ENCODE measurements at regions not wholly inside any gene's neighbourhood (a gene's known extent, or its start where the extent isn't known, plus 50 kb on each side); places are given as distances from the start of the nearest gene placed in this dataset.

DNA sequence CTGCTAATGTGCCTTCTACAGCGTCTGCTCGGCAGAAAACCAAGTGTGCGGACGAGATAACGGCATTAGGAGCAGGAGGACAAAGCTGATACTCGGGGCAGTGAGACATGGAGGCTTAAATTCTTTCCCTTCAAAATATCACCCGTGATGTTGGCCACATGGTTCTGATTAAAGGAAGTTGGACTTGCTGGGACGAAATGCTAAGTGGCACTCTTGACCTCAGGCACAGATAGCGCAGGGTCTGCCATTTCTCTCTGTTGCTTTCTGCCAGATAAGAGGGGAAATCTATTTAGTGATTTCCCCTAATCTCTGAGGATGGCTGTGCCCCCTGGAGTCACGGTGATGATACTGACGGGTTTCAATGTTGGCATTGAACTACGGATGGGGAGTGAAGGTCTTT is 509.6 kb upstream of the EEF2KMT start:
- no peak for DNase-seq

GRCh38 chr16:5605404-5605803 is 507.8 kb upstream of the EEF2KMT start:
- DNase-seq = no peak

DNA sequence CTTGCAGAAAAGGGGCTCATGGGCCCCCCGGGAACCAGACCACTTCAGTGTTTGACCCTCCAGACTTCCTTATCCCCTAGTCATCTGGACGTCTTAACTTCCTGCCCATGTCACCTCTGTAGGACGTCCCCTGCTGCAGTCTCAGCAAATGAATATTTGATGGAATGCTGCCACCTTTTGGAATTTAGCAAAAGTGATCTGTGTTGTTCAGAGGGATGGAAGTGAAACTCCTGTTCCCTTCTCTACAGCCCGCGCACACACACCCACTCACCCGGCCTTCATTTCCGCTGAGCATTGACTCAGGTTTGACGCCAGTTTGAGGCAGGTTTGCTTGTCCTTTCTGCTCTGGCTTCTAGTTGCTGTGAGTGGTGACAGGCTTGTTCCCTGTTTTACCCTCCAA is 507.2 kb upstream of the EEF2KMT start:
- no peak for DNase-seq

- no peak for DNase-seq
These were observed 506.2 kb upstream of the EEF2KMT start for GRCh38 chr16:5603836-5604235.

DNA sequence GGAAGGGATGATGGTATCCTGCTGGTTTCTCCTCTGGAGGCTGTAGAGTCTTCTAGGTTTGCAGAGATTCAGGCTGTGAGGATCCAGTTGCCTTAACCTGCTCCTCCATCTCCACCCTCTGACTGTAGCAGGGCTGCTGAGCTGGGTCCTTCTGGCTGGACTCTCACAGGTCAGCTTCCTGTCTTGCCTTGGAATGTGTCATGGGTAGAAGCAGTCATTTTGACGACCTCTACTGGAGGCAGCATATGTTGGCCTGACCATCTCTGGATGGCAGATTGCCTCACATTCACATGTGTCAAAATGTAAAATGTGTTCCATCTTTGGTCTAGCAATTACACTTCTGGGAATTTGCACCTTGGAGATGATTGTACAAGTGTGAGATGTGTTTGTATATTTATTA is 504.4 kb upstream of the EEF2KMT start:
- no peak for DNase-seq

GRCh38 chr16:5598793-5599192 is 501.2 kb upstream of the EEF2KMT start:
- no peak for DNase-seq

- no peak for DNase-seq
These were observed 498.3 kb upstream of the EEF2KMT start for GRCh38 chr16:5595849-5596248.

- DNase-seq = no peak
These were observed 492.8 kb upstream of the EEF2KMT start for GRCh38 chr16:5590416-5590815.

GRCh38 chr16:5589812-5590373 is 492.3 kb upstream of the EEF2KMT start:
- no peak for DNase-seq

GRCh38 chr16:5584109-5584508 is 486.5 kb upstream of the EEF2KMT start:
- DNase-seq = no peak

DNA sequence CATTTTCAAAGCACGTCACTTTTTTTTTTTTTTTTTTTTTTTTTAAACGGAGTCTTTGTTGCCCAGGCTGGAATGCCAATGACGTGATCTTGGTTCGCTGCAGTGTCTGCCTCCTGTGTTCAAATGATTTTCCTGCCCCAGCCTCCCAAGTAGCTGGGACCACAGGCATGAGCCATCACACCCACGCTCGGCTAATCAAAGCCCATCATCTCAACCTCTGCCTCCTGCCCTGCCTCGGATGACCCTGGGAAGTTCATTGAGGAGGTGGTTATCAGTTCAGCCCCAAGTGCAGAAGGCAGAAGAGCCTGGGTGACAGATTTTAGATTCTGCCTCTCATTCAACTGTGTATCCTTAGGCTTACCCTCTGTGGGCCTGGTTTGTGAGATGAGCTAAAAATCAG is 484.9 kb upstream of the EEF2KMT start:
- DNase-seq = no peak

- no peak for DNase-seq
These were observed 484.3 kb upstream of the EEF2KMT start for GRCh38 chr16:5581908-5582307.

- no peak for DNase-seq
These were observed 483.8 kb upstream of the EEF2KMT start for GRCh38 chr16:5581428-5581827.

- DNase-seq = no peak
These were observed 483.2 kb upstream of the EEF2KMT start for GRCh38 chr16:5580772-5581171.

DNA sequence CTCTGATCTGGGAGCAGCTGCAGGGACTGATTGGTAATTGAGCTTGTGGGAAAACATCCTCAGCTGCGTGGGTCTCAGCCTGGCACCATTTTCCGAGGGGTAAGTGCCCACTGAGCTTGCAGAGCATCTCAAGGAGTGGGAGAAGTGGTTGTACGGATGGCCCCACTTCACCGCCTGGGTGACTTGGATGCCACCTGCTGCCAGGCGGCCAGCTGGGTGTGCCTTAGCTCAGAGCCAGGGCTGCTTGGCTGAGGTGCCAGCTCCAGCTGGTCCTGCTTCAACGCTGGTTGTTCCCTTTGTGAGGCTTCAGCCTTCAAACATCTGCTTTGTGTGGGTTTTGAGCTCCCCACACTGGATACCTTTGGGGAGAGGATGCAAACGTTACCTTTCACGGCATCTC is 482.7 kb upstream of the EEF2KMT start:
- no peak for DNase-seq

DNA sequence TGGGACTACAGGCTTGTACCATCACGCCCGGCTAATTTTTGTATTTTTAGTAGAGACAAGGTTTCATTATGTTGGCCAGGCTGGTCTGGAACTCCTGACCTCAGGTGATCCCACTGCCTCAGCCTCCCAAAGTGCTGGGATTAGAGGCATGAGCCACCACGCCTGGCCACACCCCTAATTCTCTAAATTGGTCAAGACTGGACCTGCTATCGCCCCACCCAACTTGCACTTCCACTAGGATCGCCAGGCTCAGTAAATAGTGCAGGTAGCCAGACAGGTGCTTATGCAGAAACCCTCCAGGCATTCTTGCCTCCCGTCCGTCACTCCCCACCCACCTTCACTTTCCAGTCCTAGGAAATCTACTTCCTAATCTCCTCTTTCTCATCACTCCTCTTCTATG is 481.4 kb upstream of the EEF2KMT start:
- DNase-seq = no peak

DNA sequence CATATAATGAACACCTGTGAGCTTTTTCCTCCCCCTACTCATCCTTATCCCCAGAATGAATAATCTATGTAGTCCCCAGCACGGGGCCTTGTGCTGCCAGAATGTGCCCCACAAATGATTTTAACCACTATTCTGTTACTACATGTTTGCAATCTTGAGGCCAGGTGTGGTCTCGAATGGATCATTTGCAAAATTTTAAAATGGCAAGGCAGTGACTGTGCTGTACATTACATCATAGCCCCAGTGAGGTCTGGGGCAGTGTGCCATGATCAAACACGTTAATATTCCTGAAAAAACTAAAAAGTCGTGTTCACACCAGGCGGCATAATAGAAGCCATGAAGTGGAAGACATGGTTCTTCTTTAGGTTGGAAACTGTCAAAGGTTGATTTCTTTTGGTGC is 479.9 kb upstream of the EEF2KMT start:
- no peak for DNase-seq

DNA sequence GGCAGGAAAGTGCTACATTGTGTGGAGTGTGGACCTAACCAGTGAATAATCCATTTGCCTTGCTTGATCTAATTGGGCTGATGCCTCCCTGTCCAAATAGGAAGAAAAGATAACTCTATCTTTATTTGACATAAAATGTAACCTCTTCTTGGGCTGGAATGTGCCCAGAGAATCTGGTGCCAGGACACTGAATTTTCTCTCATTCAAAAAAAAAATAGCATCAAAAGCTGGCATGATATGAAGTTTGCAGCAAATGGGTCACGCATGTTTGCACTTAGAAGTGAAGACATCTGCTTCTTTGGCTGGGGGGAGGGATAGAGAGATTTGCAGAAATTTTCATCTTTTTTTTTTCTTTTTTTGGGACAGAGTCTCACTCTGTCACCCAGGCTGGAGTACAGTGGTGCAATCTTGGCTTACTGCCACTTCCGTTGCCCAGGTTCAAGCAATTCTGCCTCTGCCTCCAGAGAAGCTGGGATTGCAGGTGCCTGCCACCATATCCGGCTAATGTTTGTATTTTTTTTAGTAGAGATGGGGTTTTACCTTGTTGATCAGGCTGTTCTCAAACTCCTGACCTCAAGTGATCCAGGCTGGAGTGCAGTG is 478.2 kb upstream of the EEF2KMT start:
- no peak for DNase-seq

- no peak for DNase-seq
These were observed 477.5 kb upstream of the EEF2KMT start for GRCh38 chr16:5575121-5575520.

DNA sequence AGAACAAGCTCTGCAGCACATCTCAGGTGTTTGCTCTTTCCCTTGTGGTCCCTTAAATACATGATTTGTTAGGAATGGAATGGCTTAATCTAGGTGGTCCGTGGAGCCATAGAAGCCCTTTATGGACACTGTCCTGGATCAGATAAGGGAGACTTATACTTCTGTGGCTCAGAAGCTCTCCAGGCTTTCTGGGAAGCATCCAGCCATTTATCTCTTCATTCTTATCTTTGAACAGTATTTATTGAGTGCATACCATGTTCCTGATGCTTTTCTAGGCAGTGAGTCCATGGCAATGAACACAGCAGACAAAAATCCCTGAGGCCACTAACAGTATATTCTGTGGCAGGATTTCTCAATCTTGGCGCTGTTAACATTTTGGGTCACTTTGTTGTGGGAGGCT is 474.5 kb upstream of the EEF2KMT start:
- no peak for DNase-seq

DNA sequence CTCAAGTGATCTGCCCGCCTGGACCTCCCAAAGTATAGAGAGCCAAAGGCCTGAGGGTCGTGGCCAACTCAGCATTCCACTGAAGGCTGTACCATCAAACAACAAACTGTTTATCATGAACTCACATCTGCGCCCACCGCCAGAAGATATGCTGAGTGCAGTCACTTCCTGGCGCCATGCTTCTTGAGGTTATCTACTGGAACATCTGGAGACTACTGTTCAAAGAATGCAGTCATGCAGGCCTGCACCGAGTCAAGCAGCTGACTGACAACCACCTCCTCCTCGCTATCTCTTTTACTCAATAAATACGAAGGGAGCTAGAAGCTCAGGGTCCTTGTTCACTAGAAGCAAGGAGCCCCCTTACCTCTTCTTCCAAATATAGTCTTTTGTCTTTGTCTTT is 473.9 kb upstream of the EEF2KMT start:
- no peak for DNase-seq

DNA sequence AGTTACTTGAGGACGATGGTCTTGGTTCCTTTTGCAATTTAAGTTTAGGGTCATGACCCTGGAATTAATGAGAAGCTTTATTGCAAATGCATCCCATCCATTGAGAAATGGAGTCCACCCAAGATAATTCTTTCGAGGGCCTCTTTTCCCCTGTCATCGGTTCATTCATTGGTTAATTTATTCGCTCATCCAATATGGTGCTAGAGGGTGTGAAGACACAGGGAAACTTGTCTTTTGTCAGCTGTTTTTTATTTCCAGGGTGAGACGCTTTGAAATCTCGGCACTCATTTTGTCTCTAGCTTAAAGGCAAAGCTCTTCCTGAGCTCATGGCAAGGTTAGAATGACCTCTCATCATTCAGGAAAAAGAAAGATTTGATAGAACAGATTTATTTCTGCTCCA is 464.2 kb upstream of the EEF2KMT start:
- no peak for DNase-seq

GRCh38 chr16:5560084-5560483 is 462.5 kb upstream of the EEF2KMT start:
- no peak for DNase-seq

- DNase-seq = no peak
These were observed 460.4 kb upstream of the EEF2KMT start for GRCh38 chr16:5557966-5558365.

GRCh38 chr16:5557448-5557847 is 459.9 kb upstream of the EEF2KMT start:
- DNase-seq = no peak

All from bone marrow (tissue), 2 donors.